Epithelial cell of proximal tubule (primary cell): ENCODE measurements at regions not wholly inside any gene's neighbourhood (a gene's known extent, or its start where the extent isn't known, plus 50 kb on each side); places are given as distances from the start of the nearest gene placed in this dataset.

Experiments
- DNase-seq: peaks from one replicate; pipeline ENCODE4 v3.0.0-alpha.2; 2011; ENCODE audit warnings: low read depth
- H3K4me3 ChIP-seq: 2 replicates; pipeline ENCODE4 v1.5.1; 2011; ENCODE audit warnings: low read depth, mild to moderate bottlenecking, low read length
- CTCF ChIP-seq: conservative IDR thresholded peaks from 2 replicates; pipeline ENCODE4 v1.5.1; 2012; ENCODE audit warnings: low read depth, mild to moderate bottlenecking, low read length

GRCh38 chr20:29123861-29124260 is 2133.6 kb upstream of the DEFB115 start:
- no peak for DNase-seq
- no peak overlapping the region for H3K4me3 ChIP-seq
- TF ChIP-seq CTCF: no peak
